ENCODE measurements at regions not wholly inside any gene's neighbourhood (a gene's known extent, or its start where the extent isn't known, plus 50 kb on each side); places are given as distances from the start of the nearest gene placed in this dataset.
"Not testable (repeated sequence)": the region's sequence is repeated elsewhere in the genome, so short reads cannot be mapped to it uniquely, and the experiment has no call there.

- TF ChIP-seq CTCF, POLR2A (IDR thresholded peaks at IDR 0.05): not testable (repeated sequence)
Observed at GRCh38 chr5:177924577-177924976, 71.5 kb downstream of the PROP1 start.

Data from esophagus squamous epithelium (tissue), 4 donors.